ENCODE measurements at regions not wholly inside any gene's neighbourhood (a gene's known extent, or its start where the extent isn't known, plus 50 kb on each side); places are given as distances from the start of the nearest gene placed in this dataset.

- in situ Hi-C loops (cut with MboI; ENCODE audit: low pct_unique_long_range_greater_than_20kb, low sequenced_read_pairs) = no loop called here
- DNase-seq = no peak
Measured at GRCh38 chr11:119970555-119971304, 167.2 kb downstream of the TRIM29 start.

- in situ Hi-C loops (cut with MboI; ENCODE audit: low pct_unique_long_range_greater_than_20kb, low sequenced_read_pairs) = no loop called here
- DNase-seq = no peak
Measured at GRCh38 chr11:119964136-119965025, 173.5 kb downstream of the TRIM29 start.

- in situ Hi-C loops (cut with MboI; ENCODE audit: low pct_unique_long_range_greater_than_20kb, low sequenced_read_pairs) = no loop called here
- DNase-seq = no peak
Measured at GRCh38 chr11:119957951-119958350, 180.0 kb downstream of the TRIM29 start.

- in situ Hi-C loops (cut with MboI; ENCODE audit: low pct_unique_long_range_greater_than_20kb, low sequenced_read_pairs) = no loop called here
- DNase-seq = no peak
Measured at GRCh38 chr11:119952441-119952840, 185.5 kb downstream of the TRIM29 start.

- in situ Hi-C loops (cut with MboI; ENCODE audit: low pct_unique_long_range_greater_than_20kb, low sequenced_read_pairs) = no loop called here
Measured at GRCh38 chr11:119943298-119943655, 194.6 kb downstream of the TRIM29 start.

GRCh38 chr11:119942583-119943297, 195.2 kb downstream of the TRIM29 start:
- DNase-seq = no peak
- in situ Hi-C loops (cut with MboI; ENCODE audit: low pct_unique_long_range_greater_than_20kb, low sequenced_read_pairs) = no loop called here

More at GRCh38 chr11:119943298-119943655, 194.6 kb downstream of the TRIM29 start:
- DNase-seq = no peak

GRCh38 chr11:119941636-119942411, 196.1 kb downstream of the TRIM29 start:
- DNase-seq = no peak
- in situ Hi-C loops (cut with MboI; ENCODE audit: low pct_unique_long_range_greater_than_20kb, low sequenced_read_pairs) = no loop called here

- no peak for DNase-seq
Measured at GRCh38 chr11:119941171-119941570, 196.7 kb downstream of the TRIM29 start.

GRCh38 chr11:119940401-119940976, 197.4 kb downstream of the TRIM29 start:
- in situ Hi-C loops (cut with MboI; ENCODE audit: low pct_unique_long_range_greater_than_20kb, low sequenced_read_pairs) = no loop called here
- DNase-seq = no peak

More at GRCh38 chr11:119941171-119941570, 196.7 kb downstream of the TRIM29 start:
- in situ Hi-C loops (cut with MboI; ENCODE audit: low pct_unique_long_range_greater_than_20kb, low sequenced_read_pairs) = no loop called here

GRCh38 chr11:119937412-119937811, 200.5 kb downstream of the TRIM29 start:
- in situ Hi-C loops (cut with MboI; ENCODE audit: low pct_unique_long_range_greater_than_20kb, low sequenced_read_pairs) = no loop called here
- no peak for DNase-seq

GRCh38 chr11:119936426-119936825, 201.5 kb downstream of the TRIM29 start:
- in situ Hi-C loops (cut with MboI; ENCODE audit: low pct_unique_long_range_greater_than_20kb, low sequenced_read_pairs) = no loop called here
- DNase-seq = no peak

GRCh38 chr11:119935349-119935925, 202.5 kb downstream of the TRIM29 start:
- in situ Hi-C loops (cut with MboI; ENCODE audit: low pct_unique_long_range_greater_than_20kb, low sequenced_read_pairs) = no loop called here
- DNase-seq = no peak

GRCh38 chr11:119934866-119935265, 203.0 kb downstream of the TRIM29 start:
- in situ Hi-C loops (cut with MboI; ENCODE audit: low pct_unique_long_range_greater_than_20kb, low sequenced_read_pairs) = no loop called here
- DNase-seq = no peak

- DNase-seq = no peak
Measured at GRCh38 chr11:119934267-119934666, 203.6 kb downstream of the TRIM29 start.

GRCh38 chr11:119933584-119933983, 204.3 kb downstream of the TRIM29 start:
- no peak for DNase-seq
- in situ Hi-C loops (cut with MboI; ENCODE audit: low pct_unique_long_range_greater_than_20kb, low sequenced_read_pairs) = no loop called here

More at GRCh38 chr11:119934267-119934666, 203.6 kb downstream of the TRIM29 start:
- in situ Hi-C loops (cut with MboI; ENCODE audit: low pct_unique_long_range_greater_than_20kb, low sequenced_read_pairs) = no loop called here

- no peak for DNase-seq
- in situ Hi-C loops (cut with MboI; ENCODE audit: low pct_unique_long_range_greater_than_20kb, low sequenced_read_pairs) = no loop called here
Measured at GRCh38 chr11:119932828-119933562, 204.0 kb upstream of the NECTIN1 start.

GRCh38 chr11:119928047-119928446, 199.0 kb upstream of the NECTIN1 start:
- DNase-seq = no peak
- in situ Hi-C loops (cut with MboI; ENCODE audit: low pct_unique_long_range_greater_than_20kb, low sequenced_read_pairs) = no loop called here

- in situ Hi-C loops (cut with MboI; ENCODE audit: low pct_unique_long_range_greater_than_20kb, low sequenced_read_pairs) = no loop called here
- no peak for DNase-seq
Measured at GRCh38 chr11:119924017-119924416, 195.0 kb upstream of the NECTIN1 start.
